CD4-positive, CD25-positive, alpha-beta regulatory T cell (primary cell): ENCODE measurements at regions not wholly inside any gene's neighbourhood (a gene's known extent, or its start where the extent isn't known, plus 50 kb on each side); places are given as distances from the start of the nearest gene placed in this dataset.

Experiments
- ATAC-seq, 2 donors: fragments of 150-1000 bp; cut with Tn5 transposase; one replicate each; pipeline ENCODE4 v1.10.0; 2021; ENCODE audit warnings: low read depth in 2 of 2, moderate number of reproducible peaks in 2 of 2, moderate library complexity in 1 of 2
- DNase-seq, 3 donors: peaks; one replicate each; pipeline versions ENCODE4 v3.0.0 to v3.0.0-alpha.2; 2012 to 2022; ENCODE audit warnings: mixed read lengths in 1 of 3
- H3K27ac ChIP-seq: one replicate; pipeline ENCODE4 v1.7.0; 2013; ENCODE audit warnings: mild to moderate bottlenecking, low read length; ENCODE audit not compliant: insufficient read depth, poor library complexity, severe bottlenecking
- H3K27me3 ChIP-seq: one replicate; pipeline ENCODE4 v1.7.0; 2013; ENCODE audit warnings: low read length; ENCODE audit not compliant: control insufficient read depth, insufficient read depth
- H3K36me3 ChIP-seq: one replicate; pipeline ENCODE4 v1.7.0; 2013; ENCODE audit warnings: mild to moderate bottlenecking, low read length, moderate library complexity; ENCODE audit not compliant: control insufficient read depth, insufficient read depth
- H3K4me1 ChIP-seq: 2 replicates; pipeline ENCODE4 v1.7.0; 2013; ENCODE audit warnings: mild to moderate bottlenecking, low read length; ENCODE audit not compliant: insufficient read depth, control insufficient read depth, poor library complexity, severe bottlenecking
- H3K4me3 ChIP-seq: one replicate; pipeline ENCODE4 v1.7.0; 2013; ENCODE audit warnings: low read depth, mild to moderate bottlenecking, low read length, moderate library complexity
- H3K9me3 ChIP-seq, 2 experiments: 1 replicate in 1 of 2; 2 replicates in 1 of 2; pipeline ENCODE4 v1.7.0; 2013; ENCODE audit warnings: low read length in 2 of 2, mild to moderate bottlenecking in 1 of 2, moderate library complexity in 1 of 2; ENCODE audit not compliant: control insufficient read depth in 2 of 2
- H3K27ac Mint-ChIP-seq, 3 donors: one replicate each; pipeline ENCODE4 v1.8.0; 2020 to 2022; ENCODE audit warnings: mild to moderate bottlenecking in 3 of 3, mixed read lengths in 3 of 3, moderate library complexity in 2 of 3
- H3K27me3 Mint-ChIP-seq: one replicate; pipeline ENCODE4 v1.8.0; 2022; ENCODE audit warnings: mild to moderate bottlenecking, mixed read lengths
- H3K36me3 Mint-ChIP-seq: one replicate; pipeline ENCODE4 v1.8.0; 2020; ENCODE audit warnings: mixed read lengths
- H3K4me1 Mint-ChIP-seq, 4 donors: one replicate each; pipeline ENCODE4 v1.8.0; 2020 to 2022; ENCODE audit warnings: mixed read lengths in 4 of 4, mild to moderate bottlenecking in 1 of 4
- H3K4me3 Mint-ChIP-seq, 4 donors: one replicate each; pipeline ENCODE4 v1.8.0; 2020 to 2022; ENCODE audit warnings: mild to moderate bottlenecking in 4 of 4, mixed read lengths in 4 of 4, moderate library complexity in 3 of 4
- H3K9me3 Mint-ChIP-seq, 7 donors: one replicate each; pipeline ENCODE4 v1.8.0; 2020 to 2022; ENCODE audit warnings: mixed read lengths in 7 of 7, mild to moderate bottlenecking in 3 of 7, moderate library complexity in 2 of 7

- DNase-seq (no peak), ATAC-seq (no peak)
- no peaks in the 10 kb centered on the region for H3K9me3 Mint-ChIP-seq
- no peaks in the 10 kb centered on the region for H3K9me3 ChIP-seq
- no peaks in the 10 kb centered on the region for H3K4me1 ChIP-seq
- H3K27me3 Mint-ChIP-seq, result peaks cover 9% of the 10 kb centered on the region
- no peaks in the 10 kb centered on the region for H3K36me3 Mint-ChIP-seq
- no peak overlapping the region for H3K27ac Mint-ChIP-seq
- no peaks in the 10 kb centered on the region for H3K36me3 ChIP-seq
- H3K27me3 ChIP-seq, result no peaks in the 10 kb centered on the region
- H3K27ac ChIP-seq, result no peak overlapping the region
- H3K4me1 Mint-ChIP-seq, result peaks cover 0 to 6% (median 4%) of the 10 kb centered on the region in 4 donors
- no peak overlapping the region for H3K4me3 ChIP-seq
- no peak overlapping the region for H3K4me3 Mint-ChIP-seq
These were observed 152.6 kb upstream of the PPP2R2D start for GRCh38 chr10:131748191-131748590.

- Mint-ChIP-seq H3K27ac (no peak overlapping the region), H3K9me3 (no peaks in the 10 kb centered on the region), H3K36me3 (no peaks in the 10 kb centered on the region), H3K4me1 (peaks cover 0 to 5% (median 3%) of the 10 kb centered on the region in 4 donors), H3K4me3 (no peak overlapping the region), H3K27me3 (peaks cover 7% of the 10 kb centered on the region)
- DNase-seq, result no peak
- H3K27me3 ChIP-seq, result no peaks in the 10 kb centered on the region
- H3K9me3 ChIP-seq, result no peaks in the 10 kb centered on the region
- H3K4me1 ChIP-seq, result no peaks in the 10 kb centered on the region
- H3K36me3 ChIP-seq, result no peaks in the 10 kb centered on the region
- H3K27ac ChIP-seq, result no peak overlapping the region
- H3K4me3 ChIP-seq, result no peak overlapping the region
- ATAC-seq, result no peak
These were observed 151.7 kb upstream of the PPP2R2D start for GRCh38 chr10:131748831-131749766.

GRCh38 chr10:131749767-131750142 is 151.1 kb upstream of the PPP2R2D start:
- no peaks in the 10 kb centered on the region for H3K9me3 Mint-ChIP-seq
- no peaks in the 10 kb centered on the region for H3K27me3 ChIP-seq
- no peak overlapping the region for H3K27ac ChIP-seq
- H3K36me3 Mint-ChIP-seq, result no peaks in the 10 kb centered on the region
- H3K4me1 Mint-ChIP-seq, result peaks cover 0 to 5% (median 2%) of the 10 kb centered on the region in 4 donors
- H3K9me3 ChIP-seq, result no peaks in the 10 kb centered on the region
- peaks cover 4% of the 10 kb centered on the region for H3K27me3 Mint-ChIP-seq
- H3K27ac Mint-ChIP-seq, result no peak overlapping the region
- H3K4me1 ChIP-seq, result no peaks in the 10 kb centered on the region
- no peak overlapping the region for H3K4me3 Mint-ChIP-seq
- H3K36me3 ChIP-seq, result no peaks in the 10 kb centered on the region
- no peak for DNase-seq
- no peak for ATAC-seq
- no peak overlapping the region for H3K4me3 ChIP-seq

- H3K4me1 Mint-ChIP-seq, result peaks cover 0 to 5% (median 2%) of the 10 kb centered on the region in 4 donors
- no peak overlapping the region for H3K4me3 Mint-ChIP-seq
- H3K27ac Mint-ChIP-seq, result no peak overlapping the region
- H3K27me3 Mint-ChIP-seq, result peaks cover under 1% of the 10 kb centered on the region
- ATAC-seq (no peak), DNase-seq (no peak)
- H3K36me3 ChIP-seq, result no peaks in the 10 kb centered on the region
- H3K9me3 ChIP-seq, result no peaks in the 10 kb centered on the region
- H3K4me3 ChIP-seq, result no peak overlapping the region
- H3K27me3 ChIP-seq, result no peaks in the 10 kb centered on the region
- H3K36me3 Mint-ChIP-seq, result no peaks in the 10 kb centered on the region
- H3K9me3 Mint-ChIP-seq, result no peaks in the 10 kb centered on the region
- H3K27ac ChIP-seq, result no peak overlapping the region
- no peaks in the 10 kb centered on the region for H3K4me1 ChIP-seq
These were observed 150.5 kb upstream of the PPP2R2D start for GRCh38 chr10:131750171-131750895.

GRCh38 chr10:131750973-131751826 is 149.6 kb upstream of the PPP2R2D start:
- Histone ChIP-seq H3K36me3 (no peaks in the 10 kb centered on the region), H3K4me3 (no peak overlapping the region), H3K4me1 (no peaks in the 10 kb centered on the region), H3K27me3 (no peaks in the 10 kb centered on the region), H3K9me3 (no peaks in the 10 kb centered on the region), H3K27ac (no peak overlapping the region)
- H3K27me3 Mint-ChIP-seq, result no peaks in the 10 kb centered on the region
- no peak overlapping the region for H3K27ac Mint-ChIP-seq
- H3K4me3 Mint-ChIP-seq, result no peak overlapping the region
- no peaks in the 10 kb centered on the region for H3K9me3 Mint-ChIP-seq
- H3K4me1 Mint-ChIP-seq, result peaks cover 0 to 3% (median 2%) of the 10 kb centered on the region in 4 donors
- no peak for ATAC-seq
- DNase-seq, result no peak
- no peaks in the 10 kb centered on the region for H3K36me3 Mint-ChIP-seq

GRCh38 chr10:131751827-131752775 is 148.7 kb upstream of the PPP2R2D start:
- Histone ChIP-seq H3K27me3 (no peaks in the 10 kb centered on the region), H3K9me3 (no peaks in the 10 kb centered on the region), H3K27ac (no peak overlapping the region), H3K36me3 (no peaks in the 10 kb centered on the region), H3K4me3 (no peak overlapping the region), H3K4me1 (no peaks in the 10 kb centered on the region)
- H3K9me3 Mint-ChIP-seq, result no peaks in the 10 kb centered on the region
- H3K4me3 Mint-ChIP-seq, result no peak overlapping the region
- no peak overlapping the region for H3K27ac Mint-ChIP-seq
- ATAC-seq (no peak), DNase-seq (no peak)
- peaks cover 0 to 3% (median 2%) of the 10 kb centered on the region in 4 donors for H3K4me1 Mint-ChIP-seq
- H3K36me3 Mint-ChIP-seq, result no peaks in the 10 kb centered on the region
- no peaks in the 10 kb centered on the region for H3K27me3 Mint-ChIP-seq

- DNase-seq (no peak), ATAC-seq (no peak)
- Mint-ChIP-seq H3K4me1 (peaks cover 0 to 3% (median 2%) of the 10 kb centered on the region in 4 donors), H3K27ac (no peak overlapping the region), H3K4me3 (no peak overlapping the region), H3K27me3 (no peaks in the 10 kb centered on the region), H3K36me3 (no peaks in the 10 kb centered on the region), H3K9me3 (no peaks in the 10 kb centered on the region)
- H3K27ac ChIP-seq, result no peak overlapping the region
- H3K36me3 ChIP-seq, result no peaks in the 10 kb centered on the region
- no peaks in the 10 kb centered on the region for H3K27me3 ChIP-seq
- H3K9me3 ChIP-seq, result no peaks in the 10 kb centered on the region
- H3K4me3 ChIP-seq, result no peak overlapping the region
- H3K4me1 ChIP-seq, result no peaks in the 10 kb centered on the region
These were observed 147.5 kb upstream of the PPP2R2D start for GRCh38 chr10:131753336-131753735.
